ENCODE measurements at regions not wholly inside any gene's neighbourhood (a gene's known extent, or its start where the extent isn't known, plus 50 kb on each side); places are given as distances from the start of the nearest gene placed in this dataset.

- POLR2A ChIA-PET: no interaction called here
- DNase-seq (ENCODE audit: low spot score): no peak
- ATAC-seq: no peak
Observed at GRCh38 chr1:90452491-90452890, 264.6 kb downstream of the BARHL2 start.

GRCh38 chr1:90443354-90443753 is 273.7 kb downstream of the BARHL2 start:
- Mint-ChIP-seq H3K4me1 (peaks cover 4% of the 10 kb centered on the region; the same call in 1 of the 2 replicates), H3K9me3 (no peaks in the 10 kb centered on the region), H3K4me3 (no peak overlapping the region), H3K36me3 (no peaks in the 10 kb centered on the region), H3K27me3 (ENCODE audit: low read depth) (no peaks in the 10 kb centered on the region), H3K27ac (no peak overlapping the region)
- DNase-seq (ENCODE audit: low spot score) (no peak), ATAC-seq (peak; percentile 24; the same call in 1 of the 2 replicates)
- TF ChIP-seq AFF4 (CRISPR knock-in tag; IDR thresholded peaks at IDR 0.05; ENCODE audit: borderline replicate concordance) (no peak), ERG (CRISPR knock-in tag; IDR thresholded peaks at IDR 0.05) (no peak), RORB (CRISPR knock-in tag; IDR thresholded peaks at IDR 0.05) (no peak), CDX4 (CRISPR knock-in tag; IDR thresholded peaks at IDR 0.05; ENCODE audit: borderline replicate concordance) (no peak), ZBTB21 (CRISPR knock-in tag; IDR thresholded peaks at IDR 0.05; ENCODE audit: borderline replicate concordance) (no peak), TP53 (CRISPR knock-in tag; IDR thresholded peaks at IDR 0.05) (no peak)
- POLR2A ChIA-PET: no interaction called here
- CTCF ChIA-PET: no interaction called here

More at GRCh38 chr1:90452491-90452890, 264.6 kb downstream of the BARHL2 start:
- TF ChIP-seq ZMAT4 (CRISPR knock-in tag; IDR thresholded peaks at IDR 0.05) (no peak), NR2C2 (CRISPR knock-in tag; IDR thresholded peaks at IDR 0.05) (no peak), HMGA2 (CRISPR knock-in tag; IDR thresholded peaks at IDR 0.05) (no peak), CBFB (CRISPR knock-in tag; IDR thresholded peaks at IDR 0.05; ENCODE audit: low read depth) (no peak), FOXK1 (CRISPR knock-in tag; IDR thresholded peaks at IDR 0.05) (no peak)
- CTCF ChIA-PET: interaction anchor here (1.4 kb wide), 1 partner anchor 18 kb away, joined by 3 read pairs; no protein-coding TSS in a partner anchor
- Mint-ChIP-seq H3K9me3 (no peaks in the 10 kb centered on the region), H3K27ac (no peak overlapping the region), H3K27me3 (ENCODE audit: low read depth) (no peaks in the 10 kb centered on the region), H3K4me3 (no peak overlapping the region), H3K36me3 (no peaks in the 10 kb centered on the region), H3K4me1 (no peaks in the 10 kb centered on the region)

- no peaks in the 10 kb centered on the region for H3K36me3 Mint-ChIP-seq
- H3K4me3 Mint-ChIP-seq: no peak overlapping the region
- CTCF ChIA-PET: interaction anchor here (0.7 to 2.3 kb wide), 7 partner anchors 11 to 302 kb away, joined by 3 to 20 read pairs (median 4); no protein-coding TSS in a partner anchor
- DNase-seq (ENCODE audit: low spot score): no peak
- no peaks in the 10 kb centered on the region for H3K4me1 Mint-ChIP-seq
- no peaks in the 10 kb centered on the region for H3K27me3 Mint-ChIP-seq (ENCODE audit: low read depth)
- H3K27ac Mint-ChIP-seq: no peak overlapping the region
- POLR2A ChIA-PET: no interaction called here
- H3K9me3 Mint-ChIP-seq: no peaks in the 10 kb centered on the region
- no peak for ATAC-seq
- TF ChIP-seq ZNF219 (CRISPR knock-in tag; IDR thresholded peaks at IDR 0.05; ENCODE audit: borderline replicate concordance): no peak
- no peak for TF ChIP-seq ETV6 (CRISPR knock-in tag; IDR thresholded peaks at IDR 0.05)
- TF ChIP-seq CTCF (IDR thresholded peaks at IDR 0.05): no peak
- no peak for TF ChIP-seq ZNF121 (CRISPR knock-in tag; IDR thresholded peaks at IDR 0.05)
- no peak for TF ChIP-seq E2F5 (CRISPR knock-in tag; IDR thresholded peaks at IDR 0.05)
- TF ChIP-seq ZMAT4 (CRISPR knock-in tag; IDR thresholded peaks at IDR 0.05): no peak
- TF ChIP-seq OVOL2 (CRISPR knock-in tag; IDR thresholded peaks at IDR 0.05; ENCODE audit: borderline replicate concordance): no peak
- no peak for TF ChIP-seq FOXP1 (CRISPR knock-in tag; IDR thresholded peaks at IDR 0.05; ENCODE audit: borderline replicate concordance)
- no peak for TF ChIP-seq NR1H2 (CRISPR knock-in tag; IDR thresholded peaks at IDR 0.05)
- TF ChIP-seq ERG (CRISPR knock-in tag; IDR thresholded peaks at IDR 0.05): no peak
- TF ChIP-seq JUN (CRISPR knock-in tag; IDR thresholded peaks at IDR 0.05): no peak
- no peak for TF ChIP-seq SP1 (CRISPR knock-in tag; conservative IDR thresholded peaks at IDR 0.05)
Observed at GRCh38 chr1:90435351-90435750, 281.8 kb downstream of the BARHL2 start.

Measured in WTC11 (cell line).